ENCODE measurements at regions not wholly inside any gene's neighbourhood (a gene's known extent, or its start where the extent isn't known, plus 50 kb on each side); places are given as distances from the start of the nearest gene placed in this dataset.

- TF ChIP-seq, protein P1, sequence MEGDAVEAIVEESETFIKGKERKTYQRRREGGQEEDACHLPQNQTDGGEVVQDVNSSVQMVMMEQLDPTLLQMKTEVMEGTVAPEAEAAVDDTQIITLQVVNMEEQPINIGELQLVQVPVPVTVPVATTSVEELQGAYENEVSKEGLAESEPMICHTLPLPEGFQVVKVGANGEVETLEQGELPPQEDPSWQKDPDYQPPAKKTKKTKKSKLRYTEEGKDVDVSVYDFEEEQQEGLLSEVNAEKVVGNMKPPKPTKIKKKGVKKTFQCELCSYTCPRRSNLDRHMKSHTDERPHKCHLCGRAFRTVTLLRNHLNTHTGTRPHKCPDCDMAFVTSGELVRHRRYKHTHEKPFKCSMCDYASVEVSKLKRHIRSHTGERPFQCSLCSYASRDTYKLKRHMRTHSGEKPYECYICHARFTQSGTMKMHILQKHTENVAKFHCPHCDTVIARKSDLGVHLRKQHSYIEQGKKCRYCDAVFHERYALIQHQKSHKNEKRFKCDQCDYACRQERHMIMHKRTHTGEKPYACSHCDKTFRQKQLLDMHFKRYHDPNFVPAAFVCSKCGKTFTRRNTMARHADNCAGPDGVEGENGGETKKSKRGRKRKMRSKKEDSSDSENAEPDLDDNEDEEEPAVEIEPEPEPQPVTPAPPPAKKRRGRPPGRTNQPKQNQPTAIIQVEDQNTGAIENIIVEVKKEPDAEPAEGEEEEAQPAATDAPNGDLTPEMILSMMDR (IDR thresholded peaks at IDR 0.05; ENCODE audit: low read depth, low read length): no peak
- TF ChIP-seq EZH2phosphoT487 (IDR thresholded peaks at IDR 0.05; ENCODE audit: low read depth): no peak
Measured at GRCh38 chr4:126993351-126993750, 639.4 kb upstream of the INTU start.
